ENCODE measurements at regions not wholly inside any gene's neighbourhood (a gene's known extent, or its start where the extent isn't known, plus 50 kb on each side); places are given as distances from the start of the nearest gene placed in this dataset.

- TF ChIP-seq CEBPB (IDR thresholded peaks at IDR 0.05) (no peak), CTCF (IDR thresholded peaks at IDR 0.05) (no peak), POLR2A (IDR thresholded peaks at IDR 0.05; ENCODE audit: low read length) (no peak), MYC (IDR thresholded peaks at IDR 0.05; ENCODE audit: borderline replicate concordance, low read length) (no peak), KDM5A (IDR thresholded peaks at IDR 0.05) (no peak), POLR2AphosphoS2 (conservative IDR thresholded peaks at IDR 0.05; ENCODE audit: low read length) (no peak)
These were observed 139.3 kb upstream of the PEX5L start for GRCh38 chr3:180176059-180176458.
